Neural progenitor cell (in vitro differentiated cells): ENCODE measurements at regions not wholly inside any gene's neighbourhood (a gene's known extent, or its start where the extent isn't known, plus 50 kb on each side); places are given as distances from the start of the nearest gene placed in this dataset. TPM values are rescaled to one million over a fixed set of nuclear protein-coding genes. Genes with fewer than 3 reads are reported as not detected.

Source experiments
- DNase-seq: peaks from one replicate; pipeline ENCODE4 v3.0.0-alpha.2; 2016; ENCODE audit warnings: low spot score
- H2AFZ ChIP-seq: fragments of 200-600 bp; sonication (generic); replicated peaks from 2 replicates; pipeline ENCODE4 v1.6.1; 2016; ENCODE audit warnings: antibody characterized with exemption
- H3F3A ChIP-seq: fragments of 200-600 bp; sonication (generic); 2 replicates; pipeline ENCODE4 v1.6.1; 2016; ENCODE audit warnings: antibody characterized with exemption, low read depth
- H3K27ac ChIP-seq: fragments of 200-600 bp; sonication (generic); 2 replicates; pipeline ENCODE4 v1.5.1; 2016; ENCODE audit warnings: mild to moderate bottlenecking
- H3K27me3 ChIP-seq: fragments of 200-600 bp; sonication (generic); 2 replicates; pipeline ENCODE4 v1.6.1; 2016; ENCODE audit warnings: mild to moderate bottlenecking, moderate library complexity
- H3K36me3 ChIP-seq: fragments of 200-600 bp; sonication (generic); 2 replicates; pipeline ENCODE4 v1.5.1; 2016
- H3K4me1 ChIP-seq: fragments of 200-600 bp; sonication (generic); 2 replicates; pipeline ENCODE4 v1.6.1; 2016; ENCODE audit warnings: mixed run types
- H3K4me2 ChIP-seq: fragments of 200-600 bp; sonication (generic); 2 replicates; pipeline ENCODE4 v1.6.1; 2016
- H3K4me3 ChIP-seq: fragments of 200-600 bp; sonication (generic); 2 replicates; pipeline ENCODE4 v1.5.1; 2016
- H3K79me2 ChIP-seq: fragments of 200-600 bp; sonication (generic); 2 replicates; pipeline ENCODE4 v1.6.1; 2016; ENCODE audit warnings: low read depth
- H3K9ac ChIP-seq: fragments of 200-600 bp; sonication (generic); 2 replicates; pipeline ENCODE4 v1.6.1; 2016
- H3K9me3 ChIP-seq: fragments of 200-600 bp; sonication (generic); 2 replicates; pipeline ENCODE4 v1.5.1; 2016; ENCODE audit warnings: low read depth
- H4K20me1 ChIP-seq: fragments of 200-600 bp; sonication (generic); 2 replicates; pipeline ENCODE4 v1.6.1; 2016; ENCODE audit warnings: low read depth
- H3K27ac Mint-ChIP-seq: 3 replicates; pipeline ENCODE4 v1.8.0; 2021; ENCODE audit warnings: mixed read lengths
- H3K27me3 Mint-ChIP-seq: 2 replicates; pipeline ENCODE4 v1.8.0; 2022; ENCODE audit warnings: low read depth, mild to moderate bottlenecking, inconsistent platforms, moderate library complexity, mixed read lengths; ENCODE audit not compliant: insufficient read depth
- H3K36me3 Mint-ChIP-seq: 3 replicates; pipeline ENCODE4 v1.8.0; 2021; ENCODE audit warnings: mixed read lengths
- H3K4me1 Mint-ChIP-seq: 3 replicates; pipeline ENCODE4 v1.8.0; 2021; ENCODE audit warnings: mixed read lengths
- H3K4me3 Mint-ChIP-seq: 3 replicates; pipeline ENCODE4 v1.8.0; 2021; ENCODE audit warnings: mild to moderate bottlenecking, moderate library complexity, mixed read lengths
- H3K9me3 Mint-ChIP-seq: 3 replicates; pipeline ENCODE4 v1.8.0; 2020; ENCODE audit warnings: mixed read lengths
- EZH2 ChIP-seq: fragments of 200-600 bp; sonication (generic); IDR thresholded peaks from 2 replicates; pipeline ENCODE4 v1.6.1; 2017; ENCODE audit warnings: antibody characterized with exemption, mild to moderate bottlenecking, moderate library complexity
- EZH2phosphoT487 ChIP-seq: fragments of 200-600 bp; sonication (generic); IDR thresholded peaks from 2 replicates; pipeline ENCODE4 v1.6.1; 2017; ENCODE audit warnings: antibody characterized with exemption
- microRNA-seq: library from miRNA; unstranded; fragments of <30 nt; microRNA quantifications from one replicate; pipeline ENCODE4, GENCODE V29; 2016
- small RNA-seq: library from RNA; depleted of rRNA; stranded (forward); fragments of <200 nt; gene quantifications from one replicate; pipeline ENCODE3, GENCODE V24; 2015
- TF ChIP-seq, protein P1 (sequence below): fragments of 200-600 bp; sonication (generic); IDR thresholded peaks from 2 replicates; pipeline ENCODE4 v1.5.1; 2017; ENCODE audit warnings: antibody characterized with exemption, mild to moderate bottlenecking

DNA sequence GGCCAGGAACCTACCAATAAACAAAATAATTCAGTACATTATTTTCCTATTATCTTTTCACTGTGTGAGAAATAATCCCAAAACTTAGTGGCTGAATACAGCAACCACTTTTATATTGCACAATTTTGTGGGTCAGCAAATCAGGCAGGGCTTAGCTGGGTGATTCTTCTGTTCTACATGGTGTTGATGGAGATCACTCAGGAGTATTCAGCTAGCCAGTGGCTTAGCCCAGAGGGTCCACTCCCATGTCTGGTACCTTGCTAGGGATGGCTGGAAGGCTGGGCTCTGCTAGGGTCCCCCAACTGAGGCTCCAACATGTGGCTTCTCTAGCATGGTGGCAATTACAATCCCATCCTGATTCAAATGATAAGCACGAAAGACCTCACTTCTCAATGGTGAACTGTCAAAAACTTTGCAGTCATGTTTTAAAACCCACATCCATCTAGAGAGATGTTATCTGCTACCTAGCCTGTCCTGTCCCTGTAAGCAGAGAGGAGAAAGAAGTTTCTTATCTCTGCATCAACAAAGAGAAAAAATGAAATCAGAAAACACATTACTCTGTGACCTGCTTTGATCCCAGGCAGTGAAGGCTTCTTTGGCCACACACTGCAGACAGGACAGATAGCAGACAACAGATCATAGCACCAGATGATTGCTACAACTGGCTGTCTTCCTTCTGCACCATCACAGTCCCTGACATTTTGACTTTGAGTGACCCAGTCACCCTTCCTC lies 51.0 kb upstream of the MYL2 start:
- Mint-ChIP-seq H3K4me3 (no peak overlapping the region), H3K36me3 (no peaks in the 10 kb centered on the region), H3K27ac (no peak overlapping the region), H3K27me3 (no peaks in the 10 kb centered on the region), H3K9me3 (peaks cover 3% of the 10 kb centered on the region), H3K4me1 (no peaks in the 10 kb centered on the region)
- H3K4me1 ChIP-seq, result no peaks in the 10 kb centered on the region
- H3F3A ChIP-seq, result no peaks in the 10 kb centered on the region
- TF ChIP-seq EZH2, result no peak
- TF ChIP-seq, protein P1, sequence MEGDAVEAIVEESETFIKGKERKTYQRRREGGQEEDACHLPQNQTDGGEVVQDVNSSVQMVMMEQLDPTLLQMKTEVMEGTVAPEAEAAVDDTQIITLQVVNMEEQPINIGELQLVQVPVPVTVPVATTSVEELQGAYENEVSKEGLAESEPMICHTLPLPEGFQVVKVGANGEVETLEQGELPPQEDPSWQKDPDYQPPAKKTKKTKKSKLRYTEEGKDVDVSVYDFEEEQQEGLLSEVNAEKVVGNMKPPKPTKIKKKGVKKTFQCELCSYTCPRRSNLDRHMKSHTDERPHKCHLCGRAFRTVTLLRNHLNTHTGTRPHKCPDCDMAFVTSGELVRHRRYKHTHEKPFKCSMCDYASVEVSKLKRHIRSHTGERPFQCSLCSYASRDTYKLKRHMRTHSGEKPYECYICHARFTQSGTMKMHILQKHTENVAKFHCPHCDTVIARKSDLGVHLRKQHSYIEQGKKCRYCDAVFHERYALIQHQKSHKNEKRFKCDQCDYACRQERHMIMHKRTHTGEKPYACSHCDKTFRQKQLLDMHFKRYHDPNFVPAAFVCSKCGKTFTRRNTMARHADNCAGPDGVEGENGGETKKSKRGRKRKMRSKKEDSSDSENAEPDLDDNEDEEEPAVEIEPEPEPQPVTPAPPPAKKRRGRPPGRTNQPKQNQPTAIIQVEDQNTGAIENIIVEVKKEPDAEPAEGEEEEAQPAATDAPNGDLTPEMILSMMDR, result no peak
- no peak for TF ChIP-seq EZH2phosphoT487
- H3K79me2 ChIP-seq, result no peaks in the 10 kb centered on the region
- no peak overlapping the region for H3K9ac ChIP-seq
- H3K4me3 ChIP-seq, result no peak overlapping the region
- no peak overlapping the region for H3K27ac ChIP-seq
- H3K4me2 ChIP-seq, result no peak overlapping the region
- no peaks in the 10 kb centered on the region for H4K20me1 ChIP-seq
- H3K27me3 ChIP-seq, result no peaks in the 10 kb centered on the region
- no peak overlapping the region for H2AFZ ChIP-seq
- H3K9me3 ChIP-seq, result no peaks in the 10 kb centered on the region
- no peaks in the 10 kb centered on the region for H3K36me3 ChIP-seq
- no peak for DNase-seq

Small RNAs in the stretch of these regions (microRNA-seq; reads per million reads assigned to microRNA genes)
- not detected for gene MIR6760

Small RNAs in the stretch of these regions (small RNA-seq; reads per million reads assigned to genes)
- gene MIR6760, result not detected
